CD4-positive, alpha-beta T cell treated with Interleukin-17A for 4 hours (primary cell): ENCODE measurements at regions not wholly inside any gene's neighbourhood (a gene's known extent, or its start where the extent isn't known, plus 50 kb on each side); places are given as distances from the start of the nearest gene placed in this dataset.
"Not testable (repeated sequence)": the region's sequence is repeated elsewhere in the genome, so short reads cannot be mapped to it uniquely, and the experiment has no call there.

Source experiments
- DNase-seq: peaks from one replicate; pipeline ENCODE4 v3.0.0-alpha.2; 2020; ENCODE audit warnings: mixed read lengths

DNA sequence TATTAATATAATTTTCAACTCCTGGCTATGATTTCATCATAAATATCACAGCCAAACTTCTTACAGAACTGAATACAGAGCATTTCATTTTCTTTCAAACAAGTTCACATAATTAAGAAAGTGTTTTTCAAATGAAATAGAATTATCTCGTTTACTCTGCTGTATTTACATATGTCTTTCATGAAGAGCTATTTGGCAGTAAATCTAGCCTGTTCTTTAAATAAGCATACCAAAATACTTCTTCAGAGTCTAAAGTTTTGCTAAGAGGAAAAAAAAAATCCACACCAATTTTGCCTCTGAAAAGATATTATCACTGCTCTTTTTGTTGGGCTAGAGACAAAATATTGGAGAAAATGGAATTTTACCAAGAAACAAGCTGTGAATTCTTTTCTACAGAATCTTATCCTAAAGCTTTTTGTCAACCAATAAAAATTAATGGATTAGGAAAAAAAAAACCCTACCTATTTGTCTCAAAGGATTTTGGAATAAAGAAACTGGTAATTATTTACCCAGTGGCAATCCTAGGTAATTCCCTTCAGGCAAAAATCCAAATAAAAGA, 287.9 kb upstream of the NR3C2 start:
- no peak for DNase-seq

DNA sequence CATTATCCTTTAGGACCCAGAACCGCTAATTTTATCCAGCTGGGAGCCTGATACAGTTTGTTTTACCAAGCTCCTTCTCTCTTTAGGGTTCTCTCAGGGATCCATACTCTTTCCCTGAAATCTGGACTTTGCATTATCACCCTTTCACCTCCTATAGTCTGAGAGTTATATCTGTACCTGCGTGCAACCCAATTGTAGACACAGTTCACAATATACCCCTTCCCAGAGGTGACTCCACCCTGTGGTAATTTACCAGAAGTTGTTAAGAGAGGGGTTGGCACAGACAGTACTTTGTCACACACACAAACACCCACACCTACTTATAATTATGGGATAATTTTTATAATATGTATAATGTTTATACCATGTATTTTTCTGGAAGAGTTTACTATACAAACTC, 275.8 kb upstream of the NR3C2 start:
- DNase-seq: no peak

DNA sequence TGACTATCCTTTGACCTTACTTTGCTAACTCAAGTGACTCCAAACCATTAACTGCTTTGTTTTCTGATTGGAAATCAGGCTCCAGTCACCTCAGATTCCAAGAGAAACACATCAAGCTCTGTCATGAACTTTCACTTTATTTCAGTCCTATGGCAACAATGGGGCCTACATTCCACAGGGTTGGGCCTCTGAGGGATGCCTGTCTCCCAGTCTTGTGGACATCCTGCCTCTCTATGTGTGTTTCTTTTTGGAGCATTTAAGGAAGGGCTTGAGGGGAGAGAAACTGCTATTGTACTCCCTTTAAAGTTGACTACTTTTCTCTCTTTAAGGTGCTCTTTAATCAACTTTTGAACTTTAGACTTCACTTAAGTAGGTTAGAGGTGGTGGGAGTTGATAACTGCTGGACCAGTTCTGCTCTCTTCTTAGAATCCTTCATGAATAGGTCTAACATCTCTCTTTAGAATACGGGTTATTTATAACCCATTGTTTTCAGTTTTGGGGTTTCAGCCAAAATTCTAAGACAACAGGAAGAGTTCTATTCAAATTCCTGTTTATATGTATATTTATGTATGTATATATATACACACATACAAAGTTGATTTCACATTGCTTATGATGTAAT, 274.3 kb upstream of the NR3C2 start:
- no peak for DNase-seq

DNA sequence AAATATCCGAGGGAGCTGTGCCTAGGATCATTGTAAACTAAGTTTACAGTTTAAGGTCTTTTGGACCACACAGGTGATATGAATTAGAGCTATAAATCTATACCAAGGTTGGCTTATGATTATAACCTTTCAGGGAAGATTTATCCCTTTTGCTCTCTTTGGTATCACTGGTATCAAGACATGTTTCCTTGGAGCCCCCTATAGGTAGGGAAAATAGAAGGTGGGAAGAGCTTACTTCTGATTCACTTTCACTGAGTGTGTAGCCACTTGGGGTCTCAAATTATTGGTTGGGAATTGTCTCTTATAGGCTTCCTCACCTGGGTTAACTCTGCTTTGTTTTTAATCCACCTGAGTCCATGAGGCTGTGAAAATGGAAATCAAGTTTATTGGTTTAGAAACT, 262.1 kb upstream of the NR3C2 start:
- no peak for DNase-seq

DNA sequence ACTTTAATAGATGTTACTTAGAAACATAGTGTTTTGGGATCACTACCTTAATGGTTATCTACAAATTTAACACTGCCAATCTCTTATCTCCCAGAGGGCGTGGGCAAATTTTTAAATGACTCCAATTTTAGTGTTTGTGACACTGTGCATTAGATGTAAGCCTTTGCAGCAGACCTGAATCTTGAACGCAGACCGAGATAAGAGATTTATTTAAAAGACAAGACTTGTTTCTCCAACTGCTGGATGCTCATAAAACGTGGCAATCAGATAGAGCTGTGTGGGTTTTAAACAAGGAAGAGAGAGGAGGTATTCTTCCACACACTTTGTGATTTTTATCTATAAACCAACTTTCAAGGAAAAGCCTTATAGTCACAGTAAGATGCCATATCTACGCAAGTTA, 252.5 kb upstream of the NR3C2 start:
- no peak for DNase-seq

DNA sequence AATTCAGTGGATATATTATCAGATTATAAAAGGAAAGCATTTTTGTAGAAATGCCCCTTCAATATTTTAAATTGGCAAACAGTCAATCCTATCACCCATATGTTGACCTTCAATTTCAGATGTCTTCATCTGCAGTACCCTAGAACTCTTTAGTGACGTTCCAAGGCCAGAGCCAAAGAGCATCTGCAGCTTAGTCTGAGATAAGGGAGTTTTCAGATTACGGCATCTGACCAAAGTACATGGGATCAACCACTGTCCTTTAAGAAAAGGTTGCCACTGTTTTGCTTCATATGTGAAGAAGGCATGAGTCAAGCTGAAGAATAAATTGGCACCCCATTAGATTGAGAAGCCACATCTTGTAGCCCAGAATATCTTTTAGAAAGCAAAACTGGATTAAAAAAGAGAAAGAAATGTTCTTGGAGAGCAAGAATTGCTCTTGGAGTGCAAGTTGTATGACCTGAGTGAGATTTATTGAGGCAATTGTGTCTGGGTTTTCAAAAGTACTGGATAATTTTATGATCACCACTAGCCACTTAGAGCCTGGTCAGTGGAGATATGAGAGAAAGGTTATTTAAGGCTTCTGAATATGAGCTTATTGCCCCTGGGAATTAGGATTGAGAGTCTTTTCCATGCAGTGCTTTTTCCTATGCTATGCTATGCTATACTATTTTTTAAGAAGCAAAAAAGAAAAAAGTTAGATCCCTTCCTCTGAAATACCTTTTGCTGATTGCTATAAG, 251.9 kb upstream of the NR3C2 start:
- no peak for DNase-seq

DNA sequence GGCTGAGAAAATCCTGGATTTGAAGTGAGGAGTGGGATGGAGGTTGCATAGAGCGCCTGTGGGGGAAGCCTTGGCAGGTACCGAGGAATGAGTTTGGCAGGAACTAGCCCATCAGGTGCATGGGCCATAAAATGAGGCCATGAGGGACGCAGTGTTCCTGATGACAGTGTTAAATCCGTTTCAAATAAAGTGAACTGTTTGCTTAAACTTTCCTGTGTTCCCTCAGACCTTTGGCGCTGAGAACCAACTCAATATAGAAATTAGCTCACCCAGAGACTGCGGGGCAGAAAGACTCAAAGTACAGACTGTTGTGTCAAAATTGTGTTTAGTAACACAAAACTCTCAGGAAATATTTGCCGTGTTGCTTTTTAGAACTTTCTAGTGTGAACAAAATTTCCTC, 250.0 kb upstream of the NR3C2 start:
- DNase-seq: no peak

DNA sequence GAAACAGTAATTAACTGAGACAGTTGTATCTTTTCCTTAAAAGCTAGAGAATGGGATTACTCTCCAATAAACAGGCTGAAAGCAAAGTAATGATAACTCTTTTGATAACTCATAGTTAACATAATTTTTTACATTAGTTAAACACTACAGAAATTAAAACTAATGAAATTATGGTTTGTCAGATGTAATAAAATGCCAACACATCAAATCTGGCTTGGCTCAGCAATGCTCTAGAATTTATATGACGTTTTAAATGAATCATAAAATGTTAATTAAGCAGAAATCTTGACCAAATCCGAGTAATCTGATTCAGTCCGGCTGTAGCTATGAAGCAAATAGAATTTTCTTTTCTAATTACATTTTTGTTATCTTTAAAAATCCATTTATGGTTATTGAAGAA, 244.2 kb upstream of the NR3C2 start:
- no peak for DNase-seq

DNA sequence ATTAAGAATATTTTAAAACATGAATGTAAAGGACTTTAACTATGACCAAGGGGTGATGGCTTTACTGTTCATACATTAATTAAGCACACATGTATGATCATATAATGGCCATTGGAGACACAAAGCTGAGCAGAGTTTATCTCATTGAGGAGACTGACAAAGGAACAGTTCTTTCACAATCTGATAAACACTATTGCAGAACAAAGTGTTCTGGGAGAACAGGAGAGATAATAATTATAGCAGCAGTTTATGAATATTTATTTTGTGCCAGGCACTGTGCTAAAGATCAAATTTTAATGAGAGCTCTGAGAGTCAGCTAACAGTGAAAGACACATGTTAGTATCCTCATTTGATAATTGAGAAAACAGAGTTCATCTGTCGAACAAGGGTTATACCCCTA, 242.4 kb upstream of the NR3C2 start:
- DNase-seq: no peak

DNA sequence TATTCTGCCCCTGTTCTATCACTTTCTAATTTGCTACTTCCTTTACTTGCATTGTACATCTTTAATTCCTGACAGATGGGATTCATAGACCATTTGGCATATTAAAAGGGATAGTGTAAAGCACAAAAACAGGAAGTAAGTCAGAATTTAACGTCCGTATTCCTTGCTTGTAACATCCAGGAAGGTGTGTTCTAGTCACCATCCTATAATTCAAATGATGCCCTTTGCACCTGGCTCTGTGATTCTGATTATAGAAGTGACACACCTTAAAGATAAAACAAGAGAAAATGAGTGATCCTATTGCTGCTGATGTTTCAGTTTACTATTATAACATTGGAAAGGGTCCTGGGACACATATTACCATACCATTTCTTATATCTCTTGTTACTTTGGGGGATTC, 238.7 kb upstream of the NR3C2 start:
- no peak for DNase-seq

DNA sequence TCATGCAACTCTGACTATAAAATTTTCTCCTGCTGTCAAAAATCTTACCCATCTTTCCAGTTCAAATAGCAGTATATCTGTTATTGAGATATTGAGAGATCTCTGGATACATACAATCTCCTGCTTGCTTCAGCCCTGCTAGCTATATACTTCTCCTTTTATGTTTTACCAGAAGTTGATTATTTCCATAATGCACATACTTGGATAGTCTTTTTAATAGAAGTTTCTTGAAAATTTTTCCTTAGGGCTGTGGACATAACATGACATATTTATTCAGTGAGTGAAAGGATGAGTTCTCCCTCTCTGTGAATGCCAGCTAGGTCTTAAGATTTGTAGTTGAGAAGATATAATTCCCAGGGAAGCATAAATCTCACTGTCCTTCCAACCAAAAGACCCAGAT, 234.1 kb upstream of the NR3C2 start:
- no peak for DNase-seq

DNA sequence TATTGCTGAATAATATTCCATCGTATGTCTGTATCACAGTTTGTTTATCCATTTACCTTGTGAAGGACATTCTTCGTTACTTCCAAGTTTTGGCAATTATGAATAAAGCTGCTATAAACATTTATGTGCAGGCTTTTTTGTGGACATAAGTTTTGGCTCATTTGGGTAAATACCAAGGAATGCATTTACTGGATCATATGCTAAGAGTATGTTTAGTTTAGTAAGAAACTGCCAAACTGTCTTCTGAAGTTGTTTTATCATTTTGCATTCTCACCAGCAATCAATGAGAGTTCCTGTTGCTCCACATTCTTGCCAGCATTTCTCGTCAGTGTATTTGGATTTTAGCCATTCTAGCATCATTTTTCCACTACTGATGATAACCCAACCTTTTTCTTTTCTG, 232.7 kb upstream of the NR3C2 start:
- no peak for DNase-seq

DNA sequence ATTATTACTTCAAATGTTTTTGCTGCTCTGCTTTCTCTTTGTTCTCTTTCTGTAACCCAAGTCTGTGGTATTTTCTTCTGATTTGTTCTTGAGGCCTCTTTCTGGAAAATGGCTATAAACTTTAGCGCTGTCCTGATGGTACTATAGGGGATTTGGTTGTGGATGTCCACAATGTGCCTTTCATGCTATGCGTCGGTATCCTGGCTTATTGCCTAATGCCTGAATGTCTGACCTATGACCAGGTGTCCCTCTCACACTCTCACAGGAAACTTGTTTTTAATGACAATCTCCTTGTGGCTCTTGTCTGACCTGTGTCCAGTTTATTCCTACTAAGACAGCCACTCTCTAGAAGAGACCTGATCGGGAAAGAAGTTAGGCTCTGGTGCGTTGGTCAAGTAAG, 222.4 kb upstream of the NR3C2 start:
- no peak for DNase-seq

DNA sequence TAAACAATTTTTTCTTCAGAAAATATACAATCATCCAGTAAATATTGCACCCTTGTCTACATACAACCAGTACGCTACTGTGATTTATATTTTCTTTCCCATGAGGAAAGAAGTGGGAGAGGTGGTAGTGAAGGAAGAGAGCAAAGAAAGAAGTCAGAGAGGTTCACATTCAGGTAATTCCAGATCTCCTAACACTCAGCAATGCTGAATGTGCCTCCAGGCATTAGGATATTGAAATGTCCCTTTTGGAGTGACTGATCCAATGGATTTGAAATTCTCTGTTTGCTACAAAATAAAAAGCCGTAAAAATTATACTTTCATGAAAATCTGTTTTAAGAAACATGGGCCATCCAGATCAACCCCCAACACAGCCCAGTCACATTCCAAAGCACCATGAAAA, 211.9 kb upstream of the NR3C2 start:
- DNase-seq: no peak

DNA sequence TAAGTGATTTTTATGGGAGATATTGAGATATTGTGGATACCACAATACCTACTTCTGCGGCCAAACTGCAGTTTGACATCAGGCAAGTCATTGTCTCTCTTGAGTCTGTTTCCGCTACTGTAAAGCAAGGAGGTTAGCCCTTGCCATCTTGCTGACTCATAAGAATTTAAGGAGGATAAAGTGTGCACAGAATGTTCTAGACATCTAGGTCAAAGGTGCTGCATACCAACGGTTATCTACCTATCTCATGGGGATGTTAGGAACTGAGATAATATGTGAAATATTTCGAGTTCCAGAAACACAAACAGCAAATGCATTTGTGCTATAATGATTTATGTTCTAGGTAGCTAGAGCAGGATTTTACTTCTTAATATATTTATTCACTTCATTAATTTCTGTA, 211.5 kb upstream of the NR3C2 start:
- no peak for DNase-seq

DNA sequence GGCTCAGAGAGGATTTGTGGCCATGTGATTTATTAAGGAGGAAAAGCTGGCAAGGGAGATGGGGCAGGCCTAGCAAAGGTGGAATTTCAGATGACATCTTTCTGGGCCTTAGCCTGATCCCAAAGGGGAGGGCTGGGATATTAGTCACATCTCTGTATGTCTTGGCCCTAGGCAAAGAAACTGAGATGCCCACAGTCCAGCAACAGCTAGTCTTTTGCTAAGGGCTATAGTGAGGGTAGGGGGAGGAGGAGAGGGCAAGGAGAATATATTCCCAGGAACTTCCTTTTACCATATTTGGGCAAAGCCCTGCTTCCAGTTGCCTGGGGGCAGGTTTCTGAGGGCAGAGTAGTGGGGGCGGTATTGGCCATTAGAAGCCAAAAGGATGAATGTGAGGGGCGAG, 209.8 kb upstream of the NR3C2 start:
- DNase-seq: no peak

DNA sequence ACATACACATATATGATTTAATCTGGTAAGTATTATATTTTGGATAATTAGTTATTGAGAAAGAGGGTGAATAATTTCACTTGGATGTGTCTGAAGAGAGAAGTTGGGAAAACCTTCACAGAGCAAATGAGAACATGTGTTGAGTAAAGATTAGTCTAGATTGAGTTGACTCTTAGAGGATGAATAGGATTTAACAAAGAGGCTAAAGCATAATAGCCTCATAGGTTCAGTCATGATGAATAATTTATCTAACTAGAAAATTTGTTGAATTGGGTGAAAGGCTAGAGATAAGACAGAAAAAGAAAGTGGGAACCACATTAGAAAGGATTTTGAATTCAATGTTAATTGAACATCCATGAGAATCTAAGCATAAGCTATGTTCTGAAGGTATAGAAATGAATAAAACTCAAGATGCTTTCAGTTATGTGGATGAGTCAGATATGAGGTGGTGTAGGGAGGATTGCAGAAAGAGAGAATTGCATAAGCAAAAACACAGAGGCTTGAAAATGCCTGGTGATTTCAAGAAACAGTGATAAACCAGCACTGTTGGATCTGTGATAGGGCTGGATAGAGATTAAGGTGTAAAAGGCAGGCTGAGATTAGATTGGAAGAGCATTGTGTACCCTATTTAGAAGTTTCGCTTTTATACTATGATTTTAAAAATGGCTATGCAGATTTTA, 207.6 kb upstream of the NR3C2 start:
- DNase-seq: no peak

DNA sequence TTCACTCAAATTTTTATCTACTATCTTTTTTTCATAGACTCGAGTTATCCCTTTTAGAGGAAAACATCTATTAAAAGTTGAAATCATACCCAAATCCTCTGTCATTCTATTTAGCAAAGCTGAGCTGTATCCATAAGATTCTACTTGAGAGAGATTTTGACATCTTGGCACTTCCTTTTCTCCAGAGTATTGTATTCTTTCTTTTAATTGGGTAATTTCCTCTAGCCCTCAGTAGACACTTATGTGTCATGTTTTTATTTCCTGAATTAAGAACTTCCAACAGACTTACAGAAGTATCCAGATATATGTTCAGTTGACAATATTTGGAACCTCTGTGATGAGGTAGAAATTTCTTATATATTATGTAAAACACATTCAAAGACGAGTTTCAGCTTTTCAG, 201.6 kb upstream of the NR3C2 start:
- DNase-seq: no peak

DNA sequence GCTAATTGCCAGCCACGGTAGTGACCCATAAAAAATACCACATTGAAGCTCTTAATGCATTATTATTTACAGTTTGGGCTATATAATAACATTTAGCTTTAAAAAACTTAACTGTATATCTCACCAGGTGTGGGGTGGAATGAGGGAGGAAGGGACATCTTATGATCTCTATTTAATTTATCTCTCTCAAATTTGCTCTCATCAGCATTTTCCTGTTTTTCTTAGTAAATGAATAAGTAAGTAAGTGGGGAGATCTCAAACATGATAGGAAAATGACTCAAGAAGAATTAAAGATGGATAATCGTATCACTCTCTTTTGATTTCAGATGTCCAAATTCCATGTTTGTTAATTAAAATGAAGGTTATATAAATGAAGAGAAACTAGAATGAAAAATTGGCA, 200.7 kb upstream of the NR3C2 start:
- no peak for DNase-seq

DNA sequence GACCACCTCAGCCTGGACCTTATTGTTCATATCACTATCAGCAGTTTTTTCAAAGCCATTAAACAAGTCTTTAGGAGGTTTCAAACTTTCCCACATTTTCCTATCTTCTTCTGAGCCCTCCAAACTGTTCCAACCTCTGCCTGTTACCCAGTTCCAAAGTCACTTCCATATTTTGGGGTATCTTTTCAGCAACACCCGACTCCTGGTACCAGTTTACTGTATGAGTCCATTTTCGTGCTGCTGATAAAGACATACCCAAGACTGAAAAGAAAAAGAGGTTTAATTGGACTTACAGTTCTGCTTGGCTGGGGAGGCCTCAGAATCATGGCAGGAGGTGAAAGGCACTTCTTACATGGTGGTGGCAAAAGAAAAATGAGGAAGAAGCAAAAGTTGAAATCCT, 195.9 kb upstream of the NR3C2 start:
- not testable (repeated sequence) for DNase-seq

DNA sequence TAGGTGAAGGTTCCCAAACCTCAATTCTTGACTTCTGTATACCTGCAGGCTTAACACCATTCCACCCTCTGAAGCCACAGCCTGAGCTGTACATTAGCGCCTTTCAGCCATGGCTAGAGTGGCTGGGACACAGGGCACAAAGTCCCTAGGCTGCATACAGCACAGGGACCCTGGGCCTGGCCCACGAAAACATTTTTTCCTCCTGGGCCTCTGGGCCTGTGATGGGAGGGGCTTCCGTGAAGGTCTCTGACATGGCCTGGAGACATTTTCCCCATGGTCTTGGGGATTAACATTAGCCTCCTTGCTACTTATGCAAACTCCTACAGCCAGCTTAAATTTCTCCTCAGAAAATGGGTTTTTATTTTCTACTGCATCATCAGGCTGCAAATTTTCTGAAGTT, 195.2 kb upstream of the NR3C2 start:
- not testable (repeated sequence) for DNase-seq

DNA sequence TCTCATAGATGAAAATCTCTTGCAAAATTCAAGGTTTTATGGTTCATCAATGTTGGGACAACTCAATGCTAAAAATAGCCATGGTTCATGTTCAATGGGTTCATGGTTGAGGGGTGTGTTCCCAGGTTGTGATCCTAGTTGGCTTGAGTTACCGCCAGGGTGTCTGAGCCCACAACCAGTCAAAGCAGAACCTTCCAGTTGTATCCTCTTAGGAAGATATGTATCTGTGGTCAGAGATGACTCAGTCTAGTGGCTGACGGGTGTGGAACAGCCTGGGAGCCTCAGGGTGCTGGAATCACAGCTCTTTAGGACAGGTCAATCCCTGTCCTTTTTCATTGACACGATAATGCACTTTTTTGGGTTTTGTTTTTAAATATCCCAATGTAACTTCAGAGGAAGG, 192.3 kb upstream of the NR3C2 start:
- no peak for DNase-seq

DNA sequence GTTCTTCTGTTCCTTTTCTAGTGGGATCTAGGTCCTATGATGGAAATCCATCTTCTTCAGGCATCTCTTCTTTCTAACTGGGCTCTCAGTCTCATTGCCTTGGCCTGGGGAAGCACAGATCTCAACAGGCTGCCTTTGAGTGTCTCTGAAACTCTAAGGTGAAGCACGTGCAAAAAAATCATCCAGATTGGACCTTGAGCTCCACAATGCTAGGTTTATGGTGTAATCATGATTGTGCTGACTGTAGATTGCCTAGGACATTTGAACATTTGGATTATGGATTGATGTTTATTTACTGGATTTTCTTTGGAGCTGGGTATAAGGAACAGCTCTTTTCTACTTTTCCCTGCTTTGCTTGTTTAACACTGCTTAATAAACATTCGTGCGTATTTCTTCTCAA, 191.5 kb upstream of the NR3C2 start:
- DNase-seq: no peak

DNA sequence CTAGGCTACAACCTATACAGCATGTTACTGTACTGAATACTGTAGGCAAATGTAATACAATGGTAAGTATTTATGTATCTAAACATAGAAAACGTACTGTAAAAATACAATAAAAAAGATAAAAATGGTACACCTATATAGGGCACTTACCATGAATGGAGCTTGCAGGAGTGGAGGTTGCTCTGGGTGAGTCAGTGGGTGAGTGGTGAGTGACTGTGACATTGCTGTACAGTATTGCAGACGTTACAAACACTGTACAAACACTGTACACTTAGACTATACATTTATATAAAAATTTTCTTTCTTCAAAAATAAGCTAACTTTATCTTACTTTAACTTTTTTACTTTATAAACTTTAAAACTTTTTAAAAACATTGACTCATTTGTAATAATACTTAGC, 190.3 kb upstream of the NR3C2 start:
- DNase-seq: no peak
